Stimulated activated CD4-positive, alpha-beta T cell treated with anti-CD3 and anti-CD28 coated beads, Interleukin-1b, Interleukin-23, amount 100 ng/mL, for 48 hours (primary cell): ENCODE measurements at regions not wholly inside any gene's neighbourhood (a gene's known extent, or its start where the extent isn't known, plus 50 kb on each side); places are given as distances from the start of the nearest gene placed in this dataset.

Source experiments
- DNase-seq: peaks from one replicate; pipeline ENCODE4 v3.0.0-alpha.2; 2020

GRCh38 chr5:156237361-156237760, 89.6 kb upstream of the SGCD start:
- DNase-seq = no peak

GRCh38 chr5:156239800-156240199, 87.2 kb upstream of the SGCD start:
- DNase-seq = no peak

DNA sequence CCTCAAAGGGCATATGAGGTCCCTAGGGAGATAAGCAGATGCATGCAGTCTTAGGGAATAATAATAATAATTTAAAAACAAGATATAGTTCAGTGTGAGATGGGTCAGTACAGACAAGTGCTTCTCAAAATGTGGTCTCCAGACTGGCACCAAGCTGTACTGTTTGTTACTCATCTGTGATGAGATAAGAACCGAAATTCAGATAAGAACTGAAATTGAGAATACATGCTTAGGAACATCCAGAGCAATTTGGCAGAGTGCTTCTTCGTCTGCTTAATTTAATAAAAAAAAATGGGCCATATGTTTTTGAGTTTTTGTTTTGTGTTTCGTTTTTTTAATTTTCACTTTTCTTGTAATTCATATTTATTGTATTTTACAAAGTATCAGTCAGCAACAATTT, 86.5 kb upstream of the SGCD start:
- DNase-seq = no peak

GRCh38 chr5:156241266-156241665, 85.7 kb upstream of the SGCD start:
- DNase-seq = no peak

GRCh38 chr5:156245895-156246294, 81.1 kb upstream of the SGCD start:
- no peak for DNase-seq

- DNase-seq = no peak
These were observed 75.9 kb upstream of the SGCD start for GRCh38 chr5:156251076-156251475.

DNA sequence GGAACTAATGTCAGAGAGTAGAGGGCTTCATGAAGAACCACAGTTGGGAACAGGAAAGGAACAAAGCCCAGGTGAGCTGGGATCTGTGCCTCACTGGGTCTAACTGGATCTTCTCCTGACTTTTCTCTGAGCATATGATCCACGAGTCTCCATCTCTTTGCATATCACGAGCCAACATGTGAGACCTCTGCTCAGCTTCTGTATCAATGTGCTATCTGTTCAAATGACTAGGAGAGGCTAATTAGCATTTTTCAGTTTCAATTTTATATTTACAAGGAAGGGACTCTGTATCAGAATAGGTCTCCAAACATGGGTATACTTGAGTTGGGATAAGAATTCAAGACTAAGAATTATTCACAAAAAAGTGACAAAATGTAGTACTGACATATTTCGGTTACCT, 73.8 kb upstream of the SGCD start:
- DNase-seq = no peak

GRCh38 chr5:156254196-156254595, 72.8 kb upstream of the SGCD start:
- no peak for DNase-seq

DNA sequence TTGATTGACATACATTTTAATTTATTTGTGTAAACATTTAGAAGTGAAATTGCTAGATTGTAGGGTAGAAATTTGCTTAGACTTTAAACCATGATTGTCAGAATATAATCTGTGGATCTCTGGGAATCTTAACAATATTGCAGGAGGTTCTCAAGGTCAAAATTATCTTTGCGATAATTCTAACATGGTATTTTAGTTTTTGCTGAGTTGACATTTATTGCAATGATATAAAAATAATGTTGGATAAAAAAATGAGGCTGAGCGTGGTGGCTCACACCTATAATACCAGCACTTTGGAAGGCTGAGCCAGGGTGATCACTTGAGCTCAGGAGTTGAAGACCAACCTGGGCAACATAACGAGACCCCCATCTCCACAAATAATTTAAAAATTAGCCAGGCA, 70.3 kb upstream of the SGCD start:
- DNase-seq = no peak

DNA sequence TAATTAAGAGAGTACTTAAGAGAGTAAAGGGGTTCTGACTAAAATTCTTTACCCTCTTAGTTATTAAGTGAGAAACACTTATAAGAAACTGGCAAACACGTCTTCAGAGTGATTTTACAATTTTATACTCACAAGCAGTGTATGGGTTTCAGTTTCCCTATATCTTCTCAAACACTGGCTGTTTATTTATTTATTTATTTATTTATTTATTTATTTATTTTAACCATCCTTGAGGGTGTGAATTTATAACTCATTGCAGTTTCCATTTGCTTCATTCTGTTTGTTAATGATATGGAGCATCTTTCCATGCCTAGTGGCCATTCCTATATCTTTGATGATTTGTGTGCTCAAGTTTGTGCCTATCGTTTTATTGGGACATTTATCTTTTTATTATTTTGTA, 68.0 kb upstream of the SGCD start:
- DNase-seq = no peak

DNA sequence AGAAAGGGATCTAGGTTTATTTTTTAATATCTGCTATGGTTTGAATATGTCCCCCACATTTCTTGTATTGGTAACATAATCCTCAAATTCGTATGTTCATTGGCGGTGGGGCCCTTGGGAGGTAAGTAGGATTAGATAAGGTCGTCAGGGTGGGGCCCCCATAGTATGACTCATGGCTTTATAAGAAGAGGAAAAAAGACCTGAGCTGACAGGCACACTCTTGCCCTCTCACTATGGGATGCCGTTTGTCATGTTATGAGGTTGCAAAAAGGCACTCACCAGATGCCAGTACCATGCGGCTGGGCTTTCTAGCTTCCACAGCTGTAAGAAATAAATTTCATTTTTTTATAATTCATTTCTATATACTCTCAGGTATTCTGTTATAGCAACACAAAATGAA, 67.3 kb upstream of the SGCD start:
- no peak for DNase-seq

DNA sequence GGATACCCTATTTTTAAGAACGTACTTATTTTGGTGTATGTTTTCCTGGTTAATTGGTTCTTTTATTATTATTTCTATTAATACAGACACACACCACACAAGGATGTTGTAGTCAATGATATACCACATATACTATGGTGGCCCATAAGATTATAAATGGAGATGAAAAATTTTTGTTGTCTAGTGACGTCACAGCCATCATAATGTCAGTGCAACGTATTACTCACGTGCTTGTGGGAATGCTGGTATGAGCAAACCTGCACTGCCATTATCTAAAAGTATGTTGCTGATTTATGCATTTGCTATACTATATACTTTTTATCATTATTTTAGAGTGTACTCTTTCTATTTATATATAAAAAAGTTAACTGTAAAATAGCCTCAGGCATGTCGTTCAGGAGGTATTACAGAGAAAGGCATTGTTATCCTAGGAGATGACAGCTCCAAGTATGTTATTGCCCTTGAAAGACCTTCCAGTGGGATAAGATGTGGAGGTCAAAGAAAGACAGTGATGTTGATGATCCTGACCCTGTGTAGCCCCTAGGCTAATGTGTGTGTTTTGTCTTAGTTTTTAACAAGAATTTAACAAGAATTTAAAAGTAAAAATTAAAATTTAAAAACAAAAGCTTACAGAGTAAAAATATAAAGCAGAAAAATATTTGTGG, 65.6 kb upstream of the SGCD start:
- no peak for DNase-seq

GRCh38 chr5:156271569-156271968, 55.4 kb upstream of the SGCD start:
- DNase-seq = no peak

DNA sequence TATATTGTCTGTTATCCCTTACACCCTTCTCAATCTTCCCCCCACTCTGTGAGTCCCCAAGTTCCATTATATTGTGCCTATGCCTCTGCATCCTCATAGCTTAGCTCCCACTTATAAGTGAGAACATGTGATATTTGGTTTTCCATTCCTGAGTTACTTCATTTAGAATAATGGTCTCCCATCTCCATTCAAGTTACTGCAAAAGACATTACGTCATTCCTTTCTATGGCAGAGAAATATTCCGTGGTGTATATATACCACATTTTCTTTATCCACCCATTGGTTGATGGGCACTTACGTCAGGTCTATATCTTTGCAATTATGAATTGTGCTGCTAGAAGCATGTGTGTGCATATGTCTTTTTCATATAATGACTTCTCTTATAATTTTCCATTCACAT, 54.8 kb upstream of the SGCD start:
- DNase-seq = no peak

- DNase-seq = no peak
These were observed 53.6 kb upstream of the SGCD start for GRCh38 chr5:156273325-156273724.

GRCh38 chr5:156274453-156274852, 52.5 kb upstream of the SGCD start:
- no peak for DNase-seq
